GM13977 (cell line): ENCODE measurements at regions not wholly inside any gene's neighbourhood (a gene's known extent, or its start where the extent isn't known, plus 50 kb on each side); places are given as distances from the start of the nearest gene placed in this dataset.

Experiments
- DNase-seq: peaks from one replicate; pipeline ENCODE4 v3.0.0; 2012; ENCODE audit warnings: low spot score
- in situ Hi-C: fragments of 300-500 bp; cut with MboI; formaldehyde crosslinking; loops from one replicate; pipeline ENCODE4 v1.12.0; 2022; ENCODE audit warnings: low sequenced_read_pairs, low pct_unique_long_range_greater_than_20kb, mixed read lengths, inconsistent platforms; ENCODE audit not compliant: unreplicated experiment
- TF ChIP-seq, protein P1 (sequence below): IDR thresholded peaks from 2 replicates; pipeline ENCODE4 v1.5.1; 2012; ENCODE audit warnings: mild to moderate bottlenecking, control low read depth; ENCODE audit not compliant: insufficient read depth; ENCODE audit errors: extremely low read depth, missing control alignments

DNA sequence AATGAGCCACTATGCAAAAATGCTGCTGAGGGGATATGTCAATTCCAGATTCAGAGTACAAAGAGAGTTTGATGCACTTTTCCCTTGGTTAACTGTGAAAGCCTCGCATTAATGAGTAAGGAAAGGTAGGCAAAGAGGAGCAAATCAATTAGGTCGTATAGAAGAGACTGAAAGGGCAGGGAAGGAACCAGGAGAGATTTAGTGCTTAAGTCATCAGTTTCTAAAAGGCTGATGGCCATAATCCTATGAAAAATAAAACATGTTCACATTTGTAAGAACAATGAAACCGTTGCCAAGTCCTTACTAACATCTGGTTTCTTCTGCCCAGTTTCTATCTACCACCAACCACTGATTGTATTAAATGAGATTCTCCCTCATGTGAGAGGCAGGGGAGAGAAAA lies 118.4 kb upstream of the PALMD start:
- TF ChIP-seq, protein P1, sequence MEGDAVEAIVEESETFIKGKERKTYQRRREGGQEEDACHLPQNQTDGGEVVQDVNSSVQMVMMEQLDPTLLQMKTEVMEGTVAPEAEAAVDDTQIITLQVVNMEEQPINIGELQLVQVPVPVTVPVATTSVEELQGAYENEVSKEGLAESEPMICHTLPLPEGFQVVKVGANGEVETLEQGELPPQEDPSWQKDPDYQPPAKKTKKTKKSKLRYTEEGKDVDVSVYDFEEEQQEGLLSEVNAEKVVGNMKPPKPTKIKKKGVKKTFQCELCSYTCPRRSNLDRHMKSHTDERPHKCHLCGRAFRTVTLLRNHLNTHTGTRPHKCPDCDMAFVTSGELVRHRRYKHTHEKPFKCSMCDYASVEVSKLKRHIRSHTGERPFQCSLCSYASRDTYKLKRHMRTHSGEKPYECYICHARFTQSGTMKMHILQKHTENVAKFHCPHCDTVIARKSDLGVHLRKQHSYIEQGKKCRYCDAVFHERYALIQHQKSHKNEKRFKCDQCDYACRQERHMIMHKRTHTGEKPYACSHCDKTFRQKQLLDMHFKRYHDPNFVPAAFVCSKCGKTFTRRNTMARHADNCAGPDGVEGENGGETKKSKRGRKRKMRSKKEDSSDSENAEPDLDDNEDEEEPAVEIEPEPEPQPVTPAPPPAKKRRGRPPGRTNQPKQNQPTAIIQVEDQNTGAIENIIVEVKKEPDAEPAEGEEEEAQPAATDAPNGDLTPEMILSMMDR, result no peak
- in situ Hi-C loops, result no loop called here
- DNase-seq, result no peak

DNA sequence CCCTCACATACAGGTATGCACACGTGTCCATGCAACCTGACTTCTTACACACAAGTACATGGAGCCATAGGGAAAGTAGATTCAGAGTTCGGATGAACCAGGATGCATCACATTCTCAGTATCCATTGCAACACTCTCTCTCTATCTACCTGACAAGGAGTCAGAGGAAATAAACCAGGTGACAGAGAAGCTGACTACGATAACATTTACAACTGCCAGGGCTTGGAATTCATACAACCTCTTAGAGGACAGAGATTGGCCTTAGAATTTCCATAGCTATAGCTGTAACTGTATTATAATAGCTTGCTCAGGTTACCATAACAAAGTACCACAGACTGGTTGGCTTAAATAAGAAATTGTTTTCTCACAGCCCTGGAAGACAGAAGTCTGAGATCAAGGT lies 116.9 kb upstream of the PALMD start:
- in situ Hi-C loops, result no loop called here
- TF ChIP-seq, protein P1, result no peak

DNA sequence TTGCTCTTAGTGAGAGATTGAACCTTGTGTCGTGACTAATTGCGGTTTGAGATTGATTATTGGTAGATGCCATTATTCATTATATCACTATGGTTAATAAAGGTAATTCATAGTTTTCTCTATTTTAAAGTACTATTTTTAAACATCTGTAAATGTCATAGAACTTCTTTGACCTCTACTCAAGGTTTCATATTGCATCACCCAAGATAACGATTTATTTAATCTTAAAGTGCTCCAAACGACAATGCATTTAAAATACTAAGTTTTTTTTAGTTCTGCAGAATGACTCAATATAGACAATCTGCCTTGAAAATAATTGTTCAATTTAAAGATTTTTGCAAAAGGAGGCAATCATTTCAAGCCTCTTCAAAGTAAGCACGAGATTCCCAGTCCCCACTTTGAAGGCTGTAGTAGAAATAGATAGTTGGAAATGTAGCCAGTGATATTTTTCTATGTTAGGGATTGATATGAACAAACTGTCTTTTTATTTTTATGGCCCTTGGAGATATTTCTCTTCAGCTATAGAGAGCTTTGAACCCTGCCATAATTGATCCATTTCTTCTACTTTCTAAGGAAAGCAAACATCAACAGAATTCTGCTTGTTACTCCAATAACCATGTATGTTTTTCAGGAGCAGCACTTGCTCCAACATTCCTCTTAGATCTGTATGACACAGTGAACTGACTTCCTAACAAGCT lies 114.2 kb upstream of the PALMD start:
- TF ChIP-seq, protein P1, result no peak
- in situ Hi-C loops, result no loop called here
- no peak for DNase-seq

More for the DNA sequence above, 116.9 kb upstream of the PALMD start:
- no peak for DNase-seq

DNA sequence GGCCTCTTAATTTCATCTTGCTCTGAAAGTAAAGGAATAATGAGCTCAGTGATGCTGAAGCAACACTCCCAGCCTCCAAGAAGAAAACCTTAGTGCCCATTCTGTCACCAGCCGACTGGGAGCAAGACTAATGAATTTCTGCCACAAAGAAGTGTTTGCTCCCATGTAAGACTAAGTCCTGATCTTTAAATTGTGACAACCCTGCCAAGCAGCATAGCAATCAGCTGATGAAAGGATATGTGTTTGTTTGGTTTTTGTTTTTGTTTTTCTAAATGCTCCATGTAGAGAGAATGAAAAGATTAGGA lies 113.7 kb upstream of the PALMD start:
- DNase-seq, result no peak
- TF ChIP-seq, protein P1, result no peak
- in situ Hi-C loops, result no loop called here

DNA sequence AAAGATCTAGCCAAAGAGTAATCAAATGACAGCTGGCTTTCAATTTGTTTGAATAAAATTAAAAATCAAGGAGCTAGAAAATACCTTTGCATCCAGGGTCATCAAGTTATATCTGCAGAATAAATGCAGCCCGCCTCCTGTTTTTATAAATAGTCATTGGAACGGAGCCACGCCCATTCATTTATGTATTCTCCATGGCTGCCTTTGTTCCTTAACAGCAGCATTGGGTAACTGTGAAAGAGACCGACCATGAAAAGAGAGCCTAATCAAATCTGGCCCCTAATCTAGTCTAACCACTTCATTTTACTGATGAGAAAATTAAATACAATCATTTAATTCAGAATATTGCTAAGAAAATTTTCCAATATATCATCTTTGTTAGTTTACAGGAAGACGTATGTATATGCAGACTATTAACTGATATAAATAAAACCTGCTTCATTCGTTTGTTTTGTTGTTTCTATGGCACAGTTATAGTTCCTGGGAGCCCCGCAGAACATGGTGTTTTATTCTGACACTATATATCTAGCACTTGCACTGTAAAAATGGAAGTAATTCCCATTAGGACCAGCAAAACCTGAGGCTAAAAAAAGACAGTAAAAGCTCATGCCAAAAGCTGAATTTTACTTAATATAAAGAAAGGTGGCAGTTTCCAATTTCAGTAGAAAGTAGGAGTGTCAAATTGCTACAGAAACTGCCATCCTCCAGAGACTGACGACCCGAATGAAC lies 111.8 kb upstream of the PALMD start:
- TF ChIP-seq, protein P1, result no peak
- DNase-seq, result no peak
- in situ Hi-C loops, result no loop called here

DNA sequence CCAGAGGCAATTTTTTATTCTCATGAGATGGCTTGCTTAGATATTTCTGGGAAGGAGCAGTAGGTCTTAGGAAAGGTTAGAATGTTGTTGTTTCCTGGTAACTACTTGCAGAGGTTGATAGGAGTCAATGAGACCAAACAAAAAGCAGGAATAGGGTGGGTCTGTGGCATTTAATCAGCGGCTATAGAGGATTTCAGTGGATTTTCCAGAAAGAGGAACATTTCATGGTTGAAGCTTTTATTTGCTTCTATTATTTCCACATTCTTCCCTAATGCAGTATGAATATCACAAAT lies 111.3 kb upstream of the PALMD start:
- TF ChIP-seq, protein P1, result no peak
- DNase-seq, result no peak
- in situ Hi-C loops, result no loop called here
